Heart left ventricle (tissue), 16 donors: ENCODE measurements at regions not wholly inside any gene's neighbourhood (a gene's known extent, or its start where the extent isn't known, plus 50 kb on each side); places are given as distances from the start of the nearest gene placed in this dataset.
A peak's percentile ranks its signal among the peaks of the same experiment; 100 is the strongest.

Experiments
- ATAC-seq, 4 donors: fragments of 200-7000 bp; cut with Tn5 transposase; one replicate each; pipeline ENCODE4 v1.9.1; 2020 to 2022; ENCODE audit warnings: moderate library complexity in 4 of 4, mild to moderate bottlenecking in 3 of 4, moderate number of reproducible peaks in 1 of 4
- DNase-seq, 5 donors: peaks; one replicate each; pipeline ENCODE4 v3.0.0-alpha.2; 2020
- H3K27ac ChIP-seq, 12 donors: fragments of 200-600 bp; sonication (generic) in 4 of 12; one replicate each; pipeline versions ENCODE4 v1.5.0 to v1.8.0; 2016 to 2022; ENCODE audit warnings: mild to moderate bottlenecking in 2 of 12
- H3K27me3 ChIP-seq, 9 donors: fragments of 200-600 bp; sonication (generic) in 2 of 9; one replicate each; pipeline versions ENCODE4 v1.5.1 to v1.8.0; 2016 to 2022; ENCODE audit warnings: mild to moderate bottlenecking in 3 of 9
- H3K36me3 ChIP-seq, 9 donors: fragments of 200-600 bp; sonication (generic) in 2 of 9; one replicate each; pipeline versions ENCODE4 v1.5.0 to v1.8.0; 2018 to 2022; ENCODE audit warnings: mild to moderate bottlenecking in 2 of 9
- H3K4me1 ChIP-seq, 12 donors: fragments of 200-600 bp; sonication (generic) in 4 of 12; one replicate each; pipeline versions ENCODE4 v1.5.0 to v1.8.0; 2016 to 2022; ENCODE audit warnings: mild to moderate bottlenecking in 3 of 12
- H3K4me3 ChIP-seq, 12 donors: fragments of 200-600 bp; sonication (generic) in 4 of 12; one replicate each; pipeline versions ENCODE4 v1.5.0 to v1.8.0; 2017 to 2022; ENCODE audit warnings: mild to moderate bottlenecking in 9 of 12, moderate library complexity in 4 of 12
- H3K9me3 ChIP-seq, 12 donors: fragments of 200-600 bp; sonication (generic) in 4 of 12; one replicate each; pipeline versions ENCODE4 v1.5.0 to v1.8.0; 2016 to 2022; ENCODE audit warnings: mild to moderate bottlenecking in 1 of 12
- CTCF ChIP-seq, 12 donors: fragments of 200-600 bp; sonication (generic) in 4 of 12; IDR thresholded peaks; one replicate each; pipeline versions ENCODE4 v1.5.0 to v1.8.0; 2018 to 2022; ENCODE audit warnings: antibody characterized with exemption in 12 of 12, mild to moderate bottlenecking in 5 of 12
- POLR2A ChIP-seq, 2 donors: fragments of 450-650 bp; IDR thresholded peaks; one replicate each; pipeline ENCODE4 v1.6.1; 2017; ENCODE audit warnings: antibody characterized with exemption in 2 of 2, mild to moderate bottlenecking in 2 of 2, moderate library complexity in 2 of 2
- WGBS, 4 donors: extraction: QIAGEN DNeasy Blood & Tissue Kit in 2 of 4; methylation state at CpG; one replicate each; pipeline versions ENCODE4 v1.1.5 to v1.1.7; 2013 to 2018; 5-methylcytosine and 5-hydroxymethylcytosine counted together
- intact Hi-C, 10 donors: fragments of 100-400 bp; cut with DNase I; formaldehyde crosslinking; loops; one replicate each; pipeline versions ENCODE4 v1.11.1 to v1.14.2; 2022
- donor health status: ischemic (EF 13 %, LVEDD 7.1; RV severe dilation, severe dysfunction).
- donor health status: healthy with polysubstance abuse.
- donor health status: DM: no; HTN: yes; CAD: no.
- donor health status: DM: no; HTN: no; CAD: no.
- donor health status: ischemic (EF 25% LVEDD 6.9; RV normal size, moderate dysfunction).
- donor health status: ischemic (EF 25% LVEDD 5.7; RV mildly dilated, moderate dysfunction).
- donor health status: healthy.
- donor health status: DM: yes; HTN: yes; CAD: no.
- donor health status: ischemic (EF 35%, LVEDD 5.7; RV mildly dilated, moderate dysfunction).
- donor health status: nonischemic (EF 11% LVEDD 7.7; RV severe dilation, severe dysfunction).
- donor health status: DM: yes; HTN: yes; CAD: no.
- donor health status: PGD.
- donor health status: ischemic (EF 29% LVEDD 5.4; RV normal size, mild dysfunction).
- donor health status: nonischemic (EF 23%, LVEDD 6.1; RV moderate dilation, normal function).

GRCh38 chr5:168147106-168147505, 144.3 kb upstream of the WWC1 start:
- H3K4me1 ChIP-seq, result peaks cover 0 to 31% (median 6%) of the 10 kb centered on the region in 12 donors
- peaks cover 0 to 2% (median 0%) of the 10 kb centered on the region in 9 donors for H3K36me3 ChIP-seq
- TF ChIP-seq POLR2A (IDR thresholded peaks at IDR 0.05) (no peak), CTCF (IDR thresholded peaks at IDR 0.05) (no peak)
- intact Hi-C loops, result no loop called here
- H3K4me3 ChIP-seq, result no peak overlapping the region
- H3K9me3 ChIP-seq, result no peaks in the 10 kb centered on the region
- H3K27me3 ChIP-seq, result no peaks in the 10 kb centered on the region
- 69 to 80% (median 73%) methylated on average over 8 of the region's 8 CpGs for WGBS, 4 donors
- peak overlapping the region in 9 of 12 donors; percentile 23 to 69 (median 55) for H3K27ac ChIP-seq
- ATAC-seq, result peak in 2 of 4 donors; percentile 14 to 21
- no peak for DNase-seq

GRCh38 chr5:168147568-168148360, 143.7 kb upstream of the WWC1 start:
- H3K4me3 ChIP-seq, result no peak overlapping the region
- peak overlapping the region in 10 of 12 donors; percentile 15 to 69 (median 54) for H3K27ac ChIP-seq
- WGBS, 4 donors, result 54 to 66% (median 62%) methylated on average over 10 of the region's 10 CpGs

GRCh38 chr5:168151041-168151440, 140.4 kb upstream of the WWC1 start:
- WGBS, 4 donors, result 83 to 91% (median 90%) methylated on average over 6 of the region's 6 CpGs
- no peak for TF ChIP-seq CTCF (IDR thresholded peaks at IDR 0.05)
- Histone ChIP-seq H3K27ac (no peak overlapping the region), H3K4me1 (peaks cover 0 to 44% (median 9%) of the 10 kb centered on the region in 12 donors), H3K4me3 (no peak overlapping the region), H3K9me3 (no peaks in the 10 kb centered on the region), H3K27me3 (no peaks in the 10 kb centered on the region), H3K36me3 (peaks cover 0 to 2% (median 0%) of the 10 kb centered on the region in 9 donors)
- intact Hi-C loops, result no loop called here
- DNase-seq (no peak), ATAC-seq (no peak)

More at GRCh38 chr5:168147568-168148360, 143.7 kb upstream of the WWC1 start:
- Histone ChIP-seq H3K27me3 (no peaks in the 10 kb centered on the region), H3K4me1 (peaks cover 0 to 25% (median 6%) of the 10 kb centered on the region in 12 donors), H3K9me3 (no peaks in the 10 kb centered on the region), H3K36me3 (peaks cover 0 to 2% (median 0%) of the 10 kb centered on the region in 9 donors)
- ATAC-seq (peak; percentile 65 to 77 (median 73)), DNase-seq (no peak)
- no peak for TF ChIP-seq POLR2A (IDR thresholded peaks at IDR 0.05)
- no peak for TF ChIP-seq CTCF (IDR thresholded peaks at IDR 0.05)
- intact Hi-C loops, result no loop called here

GRCh38 chr5:168152660-168153059, 138.8 kb upstream of the WWC1 start:
- Histone ChIP-seq H3K4me1 (peaks cover 0 to 39% (median 6%) of the 10 kb centered on the region in 12 donors), H3K9me3 (no peaks in the 10 kb centered on the region), H3K27ac (peak overlapping the region in 1 of 12 donors; percentile 67), H3K4me3 (no peak overlapping the region), H3K27me3 (no peaks in the 10 kb centered on the region), H3K36me3 (peaks cover 0 to 2% (median 0%) of the 10 kb centered on the region in 9 donors)
- intact Hi-C loops, result no loop called here
- DNase-seq, result no peak
- 64 to 84% (median 79%) methylated on average over 3 of the region's 3 CpGs for WGBS, 4 donors
- TF ChIP-seq CTCF (IDR thresholded peaks at IDR 0.05) (no peak), POLR2A (IDR thresholded peaks at IDR 0.05) (no peak)
- ATAC-seq, result no peak
